Nephron (organoid): ENCODE measurements at regions not wholly inside any gene's neighbourhood (a gene's known extent, or its start where the extent isn't known, plus 50 kb on each side); places are given as distances from the start of the nearest gene placed in this dataset.

Experiments used
- H3K27ac Mint-ChIP-seq, 3 experiments: 2 replicates each; pipeline ENCODE4 v1.8.0; 2020; ENCODE audit warnings: mixed read lengths in 3 of 3, mild to moderate bottlenecking in 2 of 3, moderate library complexity in 1 of 3
- H3K27me3 Mint-ChIP-seq: 2 replicates; pipeline ENCODE4 v1.8.0; 2021; ENCODE audit warnings: low read depth, mild to moderate bottlenecking, moderate library complexity, mixed read lengths
- H3K36me3 Mint-ChIP-seq: 2 replicates; pipeline ENCODE4 v1.8.0; 2020; ENCODE audit warnings: low read depth, mixed read lengths
- H3K4me1 Mint-ChIP-seq: 2 replicates; pipeline ENCODE4 v1.8.0; 2020; ENCODE audit warnings: mixed read lengths
- H3K4me3 Mint-ChIP-seq, 3 experiments: 2 replicates each; pipeline ENCODE4 v1.8.0; 2020; ENCODE audit warnings: mild to moderate bottlenecking in 3 of 3, mixed read lengths in 3 of 3, moderate library complexity in 2 of 3
- H3K9me3 Mint-ChIP-seq: 2 replicates; pipeline ENCODE4 v1.8.0; 2020; ENCODE audit warnings: mixed read lengths
- CTCF ChIP-seq, 3 experiments: fragments of 200-600 bp; sonication (generic); IDR thresholded peaks; one replicate each; pipeline ENCODE4 v1.5.0; 2021; ENCODE audit warnings: antibody characterized with exemption in 3 of 3; ENCODE audit not compliant: unreplicated experiment in 3 of 3

- H3K9me3 Mint-ChIP-seq = no peaks in the 10 kb centered on the region
- peaks cover 9% of the 10 kb centered on the region for H3K27me3 Mint-ChIP-seq
- TF ChIP-seq CTCF (IDR thresholded peaks at IDR 0.05; ENCODE audit: unreplicated experiment in 3 of 3) = no peak
- no peak overlapping the region for H3K4me3 Mint-ChIP-seq
- no peaks in the 10 kb centered on the region for H3K36me3 Mint-ChIP-seq
- H3K27ac Mint-ChIP-seq = peak overlapping the region in 2 of 3 experiments; percentile 40 to 66
- H3K4me1 Mint-ChIP-seq = peaks cover 10% of the 10 kb centered on the region
Observed at GRCh38 chr2:40004336-40004735, 225.3 kb upstream of the THUMPD2 start.

GRCh38 chr2:40002339-40002738 is 223.3 kb upstream of the THUMPD2 start:
- H3K36me3 Mint-ChIP-seq = no peaks in the 10 kb centered on the region
- H3K9me3 Mint-ChIP-seq = no peaks in the 10 kb centered on the region
- TF ChIP-seq CTCF (IDR thresholded peaks at IDR 0.05; ENCODE audit: unreplicated experiment in 3 of 3) = no peak
- H3K27ac Mint-ChIP-seq = no peak overlapping the region
- peaks cover 9% of the 10 kb centered on the region for H3K27me3 Mint-ChIP-seq
- no peak overlapping the region for H3K4me3 Mint-ChIP-seq
- H3K4me1 Mint-ChIP-seq = peaks cover 20% of the 10 kb centered on the region

DNA sequence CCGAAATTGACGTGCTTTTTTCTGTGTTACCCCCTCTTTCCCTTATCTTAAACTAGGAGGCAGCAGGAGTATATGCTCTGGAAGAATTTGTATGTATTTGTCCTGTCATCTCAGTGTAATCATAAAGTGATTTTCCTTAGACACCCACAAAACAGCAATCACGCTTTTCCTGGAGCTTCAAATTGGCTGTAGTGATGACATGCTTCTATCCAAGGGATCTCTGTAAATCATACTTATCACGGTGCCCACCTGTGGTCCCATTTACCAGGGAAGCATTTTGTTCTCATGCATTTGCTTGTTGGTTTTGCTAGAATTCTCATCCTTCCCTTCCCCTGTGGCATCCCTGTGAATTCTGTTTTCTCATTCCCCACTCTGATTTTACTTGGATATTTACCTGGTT is 220.8 kb upstream of the THUMPD2 start:
- Mint-ChIP-seq H3K36me3 (no peaks in the 10 kb centered on the region), H3K4me1 (peaks cover 20% of the 10 kb centered on the region), H3K4me3 (no peak overlapping the region), H3K27ac (no peak overlapping the region), H3K9me3 (no peaks in the 10 kb centered on the region), H3K27me3 (peaks cover 9% of the 10 kb centered on the region)
- TF ChIP-seq CTCF (IDR thresholded peaks at IDR 0.05; ENCODE audit: unreplicated experiment in 3 of 3) = no peak

GRCh38 chr2:39998617-39999016 is 219.6 kb upstream of the THUMPD2 start:
- Mint-ChIP-seq H3K27ac (peak overlapping the region; percentile 2 to 36 (median 28)), H3K4me1 (peaks cover 10% of the 10 kb centered on the region), H3K36me3 (no peaks in the 10 kb centered on the region), H3K27me3 (peaks cover 9% of the 10 kb centered on the region), H3K4me3 (no peak overlapping the region), H3K9me3 (no peaks in the 10 kb centered on the region)
- no peak for TF ChIP-seq CTCF (IDR thresholded peaks at IDR 0.05; ENCODE audit: unreplicated experiment in 3 of 3)

DNA sequence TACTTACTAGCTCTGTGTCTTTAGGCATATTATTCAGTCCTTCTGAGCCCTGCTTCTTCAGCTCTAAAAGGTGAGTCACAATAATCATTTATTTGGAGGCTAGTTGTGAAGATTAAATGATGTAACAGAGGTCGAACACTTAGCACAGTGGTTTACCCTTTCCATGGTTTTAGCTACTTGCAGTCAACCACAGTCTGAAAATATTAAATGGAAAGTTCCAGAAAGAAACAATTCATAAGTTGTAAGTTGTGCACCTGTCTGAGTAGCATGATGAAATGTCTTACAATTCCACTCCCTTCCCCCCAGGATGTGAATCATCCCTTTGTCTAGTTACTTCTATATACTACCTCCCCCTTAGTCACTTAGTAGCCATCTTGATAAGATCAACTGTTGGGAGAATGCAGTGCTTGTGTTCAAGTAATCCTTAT is 217.6 kb upstream of the THUMPD2 start:
- Mint-ChIP-seq H3K27ac (no peak overlapping the region), H3K4me3 (no peak overlapping the region), H3K4me1 (peaks cover 10% of the 10 kb centered on the region), H3K36me3 (no peaks in the 10 kb centered on the region), H3K9me3 (no peaks in the 10 kb centered on the region), H3K27me3 (peaks cover 9% of the 10 kb centered on the region)
- TF ChIP-seq CTCF (IDR thresholded peaks at IDR 0.05; ENCODE audit: unreplicated experiment in 3 of 3) = no peak

DNA sequence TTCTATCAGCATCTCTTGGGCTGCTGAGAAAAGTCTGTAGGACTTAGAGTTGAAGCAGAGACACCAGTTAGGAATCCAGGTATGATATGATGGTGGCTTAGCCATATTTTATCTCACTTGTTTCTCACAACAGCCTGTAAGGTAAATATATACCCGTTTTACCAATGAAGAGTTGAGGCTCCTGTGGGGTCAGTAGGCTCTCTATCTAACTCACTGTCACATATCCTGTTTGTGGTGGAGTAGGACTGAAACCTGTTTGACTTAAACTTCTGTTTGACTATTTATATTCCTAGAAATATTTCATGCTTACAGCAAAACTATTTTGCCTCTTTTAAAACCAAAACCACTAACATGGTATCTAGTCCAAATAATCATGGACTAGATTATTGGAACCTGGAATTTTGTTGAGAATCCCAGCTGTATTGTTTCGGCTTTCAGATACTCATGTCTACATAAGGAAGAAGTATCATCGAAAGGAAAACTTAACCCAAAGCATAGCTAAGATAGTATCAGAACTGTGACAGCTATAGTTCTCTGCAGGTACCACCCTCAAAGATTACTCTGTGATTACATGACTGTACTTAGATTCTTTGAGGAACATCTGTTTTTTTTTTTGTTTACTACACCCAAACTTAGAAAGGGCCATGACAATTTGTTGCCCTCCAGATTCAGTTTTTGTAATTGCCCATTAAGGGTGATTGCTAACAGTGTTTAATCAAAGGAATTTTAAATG is 216.1 kb upstream of the THUMPD2 start:
- no peak for TF ChIP-seq CTCF (IDR thresholded peaks at IDR 0.05; ENCODE audit: unreplicated experiment in 3 of 3)
- H3K4me1 Mint-ChIP-seq = peaks cover 10% of the 10 kb centered on the region
- peaks cover 6% of the 10 kb centered on the region for H3K27me3 Mint-ChIP-seq
- no peak overlapping the region for H3K27ac Mint-ChIP-seq
- H3K36me3 Mint-ChIP-seq = no peaks in the 10 kb centered on the region
- no peaks in the 10 kb centered on the region for H3K9me3 Mint-ChIP-seq
- no peak overlapping the region for H3K4me3 Mint-ChIP-seq
